ENCODE measurements at regions not wholly inside any gene's neighbourhood (a gene's known extent, or its start where the extent isn't known, plus 50 kb on each side); places are given as distances from the start of the nearest gene placed in this dataset.
A peak's percentile ranks its signal among the peaks of the same experiment; 100 is the strongest.

- H3K4me3 ChIP-seq (replicated peaks in 1 of 4; ENCODE audit: control extremely low read depth in 1 of 4, insufficient read depth in 1 of 4, low read depth in 3 of 4, low read length in 4 of 4) = no peak overlapping the region
- no peaks in the 10 kb centered on the region for H4K20me1 ChIP-seq (ENCODE audit: control insufficient read depth, extremely low read depth, insufficient read depth, low read length)
- no peaks in the 10 kb centered on the region for H3K4me1 ChIP-seq (ENCODE audit: control insufficient read depth, extremely low read depth, insufficient read depth, low read length)
- H3K27ac ChIP-seq (ENCODE audit: insufficient read depth, low read length) = no peak overlapping the region
- no peak overlapping the region for H3K9ac ChIP-seq (ENCODE audit: insufficient read depth, low read length)
- H3K36me3 ChIP-seq (ENCODE audit: control insufficient read depth, insufficient read depth, low read length) = no peaks in the 10 kb centered on the region
- H2AFZ ChIP-seq (ENCODE audit: low read length) = no peak overlapping the region
- TF ChIP-seq EZH2 (IDR thresholded peaks at IDR 0.05; ENCODE audit: low read length, missing control alignments) = no peak
- TF ChIP-seq CTCF (conservative IDR thresholded peaks at IDR 0.05 in 1 of 2, IDR thresholded peaks at IDR 0.05 in 1 of 2; ENCODE audit: low read depth in 1 of 2, low read length in 2 of 2) = no peak
- no peaks in the 10 kb centered on the region for H3K9me3 ChIP-seq (ENCODE audit: control insufficient read depth, insufficient read depth, low read depth, low read length)
- H3K4me2 ChIP-seq (ENCODE audit: extremely low read depth, insufficient read depth, low read length) = no peak overlapping the region
- no peaks in the 10 kb centered on the region for H3K27me3 ChIP-seq (ENCODE audit: control insufficient read depth, insufficient read depth, low read length)
- H3K79me2 ChIP-seq (ENCODE audit: control insufficient read depth, insufficient read depth, low read length) = no peaks in the 10 kb centered on the region
- DNase-seq (ENCODE audit: low read depth in 2 of 2) = no peak
Measured at GRCh38 chr4:34854451-34854850, 1389.9 kb downstream of the ARAP2 start.

GRCh38 chr4:34861666-34862065, 1382.6 kb downstream of the ARAP2 start:
- Histone ChIP-seq H3K4me2 (ENCODE audit: extremely low read depth, insufficient read depth, low read length) (no peak overlapping the region), H3K27me3 (ENCODE audit: control insufficient read depth, insufficient read depth, low read length) (no peaks in the 10 kb centered on the region), H3K79me2 (ENCODE audit: control insufficient read depth, insufficient read depth, low read length) (no peaks in the 10 kb centered on the region), H3K4me1 (ENCODE audit: control insufficient read depth, extremely low read depth, insufficient read depth, low read length) (no peaks in the 10 kb centered on the region), H3K4me3 (replicated peaks in 1 of 4; ENCODE audit: control extremely low read depth in 1 of 4, insufficient read depth in 1 of 4, low read depth in 3 of 4, low read length in 4 of 4) (no peak overlapping the region), H3K9me3 (ENCODE audit: control insufficient read depth, insufficient read depth, low read depth, low read length) (no peaks in the 10 kb centered on the region), H3K27ac (ENCODE audit: insufficient read depth, low read length) (no peak overlapping the region), H4K20me1 (ENCODE audit: control insufficient read depth, extremely low read depth, insufficient read depth, low read length) (no peaks in the 10 kb centered on the region), H3K9ac (ENCODE audit: insufficient read depth, low read length) (no peak overlapping the region), H2AFZ (ENCODE audit: low read length) (no peak overlapping the region), H3K36me3 (ENCODE audit: control insufficient read depth, insufficient read depth, low read length) (no peaks in the 10 kb centered on the region)
- TF ChIP-seq EZH2 (IDR thresholded peaks at IDR 0.05; ENCODE audit: low read length, missing control alignments) = no peak
- TF ChIP-seq CTCF (conservative IDR thresholded peaks at IDR 0.05 in 1 of 2, IDR thresholded peaks at IDR 0.05 in 1 of 2; ENCODE audit: low read depth in 1 of 2, low read length in 2 of 2) = no peak
- peak in 1 of 2 donors; percentile 7 for DNase-seq (ENCODE audit: low read depth in 2 of 2)

- Histone ChIP-seq H3K36me3 (ENCODE audit: control insufficient read depth, insufficient read depth, low read length) (no peaks in the 10 kb centered on the region), H3K4me2 (ENCODE audit: extremely low read depth, insufficient read depth, low read length) (no peak overlapping the region), H3K27ac (ENCODE audit: insufficient read depth, low read length) (no peak overlapping the region), H3K9me3 (ENCODE audit: control insufficient read depth, insufficient read depth, low read depth, low read length) (no peaks in the 10 kb centered on the region), H3K9ac (ENCODE audit: insufficient read depth, low read length) (no peak overlapping the region), H3K27me3 (ENCODE audit: control insufficient read depth, insufficient read depth, low read length) (no peaks in the 10 kb centered on the region), H3K4me1 (ENCODE audit: control insufficient read depth, extremely low read depth, insufficient read depth, low read length) (no peaks in the 10 kb centered on the region), H4K20me1 (ENCODE audit: control insufficient read depth, extremely low read depth, insufficient read depth, low read length) (no peaks in the 10 kb centered on the region), H3K4me3 (replicated peaks in 1 of 4; ENCODE audit: control extremely low read depth in 1 of 4, insufficient read depth in 1 of 4, low read depth in 3 of 4, low read length in 4 of 4) (no peak overlapping the region), H2AFZ (ENCODE audit: low read length) (no peak overlapping the region), H3K79me2 (ENCODE audit: control insufficient read depth, insufficient read depth, low read length) (no peaks in the 10 kb centered on the region)
- DNase-seq (ENCODE audit: low read depth in 2 of 2) = no peak
- no peak for TF ChIP-seq CTCF (conservative IDR thresholded peaks at IDR 0.05 in 1 of 2, IDR thresholded peaks at IDR 0.05 in 1 of 2; ENCODE audit: low read depth in 1 of 2, low read length in 2 of 2)
- no peak for TF ChIP-seq EZH2 (IDR thresholded peaks at IDR 0.05; ENCODE audit: low read length, missing control alignments)
Measured at GRCh38 chr4:34878961-34879360, 1365.4 kb downstream of the ARAP2 start.

Measured in fibroblast of lung (primary cell).